Loucy (cell line): ENCODE measurements at regions not wholly inside any gene's neighbourhood (a gene's known extent, or its start where the extent isn't known, plus 50 kb on each side); places are given as distances from the start of the nearest gene placed in this dataset.

Source experiments
- H2AFZ ChIP-seq: fragments of 200-600 bp; sonication (generic); 2 replicates; pipeline ENCODE4 v1.6.0; 2016; ENCODE audit warnings: antibody characterized with exemption, mild to moderate bottlenecking, low read length, moderate library complexity
- H3F3A ChIP-seq: fragments of 200-600 bp; 2 replicates; pipeline ENCODE4 v1.6.0; 2016; ENCODE audit warnings: antibody characterized with exemption, low read depth, mild to moderate bottlenecking
- H3K27me3 ChIP-seq: fragments of 200-600 bp; sonication (generic); 2 replicates; pipeline ENCODE4 v1.6.1; 2014; ENCODE audit warnings: low read length, mild to moderate bottlenecking; ENCODE audit not compliant: insufficient read depth, poor library complexity, severe bottlenecking
- H3K36me3 ChIP-seq: fragments of 200-600 bp; sonication (generic); 2 replicates; pipeline ENCODE4 v1.6.1; 2016; ENCODE audit warnings: low read length; ENCODE audit not compliant: insufficient read depth
- H3K4me1 ChIP-seq: fragments of 200-600 bp; sonication (generic); 2 replicates; pipeline ENCODE4 v1.5.1; 2014; ENCODE audit warnings: low read length, mild to moderate bottlenecking; ENCODE audit not compliant: insufficient read depth, poor library complexity, severe bottlenecking
- H3K4me2 ChIP-seq: fragments of 200-600 bp; sonication (generic); 2 replicates; pipeline ENCODE4 v1.6.0; 2014; ENCODE audit warnings: antibody characterized with exemption, low read length, low read depth, mild to moderate bottlenecking; ENCODE audit not compliant: poor library complexity, severe bottlenecking
- H3K4me3 ChIP-seq: fragments of 200-600 bp; sonication (generic); 2 replicates; pipeline ENCODE4 v1.5.1; 2014; ENCODE audit warnings: low read length, mild to moderate bottlenecking, mixed read lengths; ENCODE audit not compliant: poor library complexity, severe bottlenecking
- H3K79me2 ChIP-seq: fragments of 200-600 bp; sonication (generic); 2 replicates; pipeline ENCODE4 v1.6.1; 2014; ENCODE audit warnings: low read length; ENCODE audit not compliant: insufficient read depth
- H3K9ac ChIP-seq: fragments of 200-600 bp; sonication (generic); 2 replicates; pipeline ENCODE4 v1.6.0; 2014; ENCODE audit warnings: mild to moderate bottlenecking, low read depth, low read length, moderate library complexity; ENCODE audit not compliant: poor library complexity, severe bottlenecking
- H3K9me2 ChIP-seq: fragments of 200-600 bp; sonication (generic); replicated peaks from 2 replicates; pipeline ENCODE4 v1.6.1; 2016; ENCODE audit warnings: low read depth, low read length, mixed read lengths
- H3K9me3 ChIP-seq: fragments of 200-600 bp; sonication (generic); 2 replicates; pipeline ENCODE4 v1.6.1; 2014; ENCODE audit warnings: mild to moderate bottlenecking, antibody characterized with exemption, low read length, low read depth; ENCODE audit not compliant: insufficient read depth
- H4K20me1 ChIP-seq: fragments of 200-600 bp; sonication (generic); 2 replicates; pipeline ENCODE4 v1.6.0; 2014; ENCODE audit warnings: antibody characterized with exemption, low read length, mild to moderate bottlenecking; ENCODE audit not compliant: insufficient read depth, poor library complexity, severe bottlenecking
- CTCF ChIP-seq: fragments of 200-600 bp; sonication (generic); conservative IDR thresholded peaks from 2 replicates; pipeline ENCODE4 v1.5.1; 2014; ENCODE audit warnings: mild to moderate bottlenecking, antibody characterized with exemption, low read length
- EZH2phosphoT487 ChIP-seq: fragments of 200-600 bp; IDR thresholded peaks from 2 replicates; pipeline ENCODE4 v1.6.1; 2018; ENCODE audit warnings: antibody characterized with exemption, mild to moderate bottlenecking, moderate library complexity, borderline replicate concordance

- no peak overlapping the region for H3K9ac ChIP-seq
- no peak overlapping the region for H3K4me3 ChIP-seq
- H3K79me2 ChIP-seq: no peaks in the 10 kb centered on the region
- no peaks in the 10 kb centered on the region for H3K4me1 ChIP-seq
- no peak overlapping the region for H2AFZ ChIP-seq
- TF ChIP-seq CTCF (no peak), EZH2phosphoT487 (no peak)
- H3K27me3 ChIP-seq: no peaks in the 10 kb centered on the region
- H3K9me3 ChIP-seq: no peaks in the 10 kb centered on the region
- H3K4me2 ChIP-seq: no peak overlapping the region
- H3K36me3 ChIP-seq: no peaks in the 10 kb centered on the region
- H3F3A ChIP-seq: no peaks in the 10 kb centered on the region
- no peaks in the 10 kb centered on the region for H4K20me1 ChIP-seq
- H3K9me2 ChIP-seq: no peaks in the 10 kb centered on the region
Measured at GRCh38 chr13:40026174-40026585, 370.7 kb downstream of the COG6 start.

DNA sequence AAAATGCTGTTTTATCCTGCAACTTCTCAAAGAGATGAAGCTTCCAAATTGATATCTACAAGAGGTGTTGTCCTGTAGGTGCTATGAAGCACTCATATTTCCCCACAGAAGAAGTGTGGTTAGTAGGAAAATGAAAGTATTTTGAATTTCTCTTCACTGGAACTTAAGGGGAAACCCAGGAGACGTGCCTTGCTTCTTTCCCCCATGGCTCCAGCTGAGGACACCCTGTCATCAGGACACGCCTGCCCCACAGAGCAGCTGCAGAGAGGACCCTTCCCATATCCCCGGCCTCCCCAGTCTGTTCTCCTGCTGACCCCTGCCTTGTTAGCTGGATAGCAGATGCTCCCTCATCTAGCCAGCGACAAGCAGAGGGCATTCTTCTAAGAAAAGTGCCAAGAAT, 371.3 kb downstream of the COG6 start:
- H3K4me2 ChIP-seq: no peak overlapping the region
- no peaks in the 10 kb centered on the region for H3K27me3 ChIP-seq
- TF ChIP-seq CTCF (no peak), EZH2phosphoT487 (no peak)

GRCh38 chr13:40028446-40028845, 373.0 kb downstream of the COG6 start:
- H3K9me2 ChIP-seq: no peaks in the 10 kb centered on the region
- no peak overlapping the region for H2AFZ ChIP-seq
- no peaks in the 10 kb centered on the region for H4K20me1 ChIP-seq
- no peaks in the 10 kb centered on the region for H3F3A ChIP-seq
- H3K4me3 ChIP-seq: no peak overlapping the region
- no peaks in the 10 kb centered on the region for H3K9me3 ChIP-seq
- no peaks in the 10 kb centered on the region for H3K79me2 ChIP-seq
- no peak overlapping the region for H3K4me2 ChIP-seq
- no peaks in the 10 kb centered on the region for H3K27me3 ChIP-seq
- H3K4me1 ChIP-seq: no peaks in the 10 kb centered on the region
- H3K36me3 ChIP-seq: no peaks in the 10 kb centered on the region
- no peak overlapping the region for H3K9ac ChIP-seq
- no peak for TF ChIP-seq CTCF
- TF ChIP-seq EZH2phosphoT487: no peak

More for the DNA sequence above, 371.3 kb downstream of the COG6 start:
- no peaks in the 10 kb centered on the region for H4K20me1 ChIP-seq
- H3K9me3 ChIP-seq: no peaks in the 10 kb centered on the region
- no peaks in the 10 kb centered on the region for H3K4me1 ChIP-seq
- no peak overlapping the region for H3K9ac ChIP-seq
- H3K9me2 ChIP-seq: no peaks in the 10 kb centered on the region
- H2AFZ ChIP-seq: no peak overlapping the region
- H3K79me2 ChIP-seq: no peaks in the 10 kb centered on the region
- no peaks in the 10 kb centered on the region for H3F3A ChIP-seq
- H3K36me3 ChIP-seq: no peaks in the 10 kb centered on the region
- H3K4me3 ChIP-seq: no peak overlapping the region
